ENCODE measurements at regions not wholly inside any gene's neighbourhood (a gene's known extent, or its start where the extent isn't known, plus 50 kb on each side); places are given as distances from the start of the nearest gene placed in this dataset.

DNA sequence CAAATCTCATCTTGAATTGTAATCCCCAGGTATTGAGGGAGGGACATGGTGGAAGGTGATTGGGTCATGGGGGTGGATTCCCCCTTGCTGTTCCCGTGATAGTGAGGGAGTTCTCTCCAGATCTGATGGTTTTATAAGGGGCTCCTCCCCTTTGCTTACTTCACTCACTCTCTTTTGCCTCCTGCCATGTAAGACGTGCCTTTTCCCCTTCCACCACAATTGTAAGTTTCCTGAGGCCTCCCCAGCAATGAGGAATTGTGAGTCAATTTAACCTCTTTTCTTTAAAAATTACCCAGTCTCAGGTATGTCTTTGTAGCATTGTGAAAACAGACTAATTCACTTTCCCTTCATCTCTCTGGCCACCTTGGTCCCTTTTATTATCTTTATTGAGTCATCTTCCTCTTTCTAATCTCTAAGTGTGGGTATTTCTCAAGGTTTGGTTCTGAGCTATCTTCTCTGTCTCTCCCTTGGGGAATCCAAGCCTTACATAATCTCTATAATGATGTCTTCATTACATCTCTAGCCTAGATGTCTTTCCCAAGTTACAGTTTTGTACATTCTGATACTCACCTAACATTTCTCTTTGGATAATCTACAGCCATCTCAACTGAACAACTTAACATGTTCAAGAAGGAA is 99.1 kb upstream of the JCAD start:
- no peak overlapping the region for H3K27ac ChIP-seq (ENCODE audit: low read depth in 1 of 2, low read length in 2 of 2)
- H3K9me3 ChIP-seq (replicated peaks in 1 of 2; ENCODE audit: control insufficient read depth in 1 of 2, insufficient read depth in 1 of 2, low read length in 2 of 2): peaks cover 0 to 14% of the 10 kb centered on the region in 2 donors
- no peaks in the 10 kb centered on the region for H4K20me1 ChIP-seq (ENCODE audit: insufficient read depth, low read length)
- no peak overlapping the region for H3K9ac ChIP-seq (ENCODE audit: insufficient read depth, low read length, poor library complexity, severe bottlenecking)
- H3K4me2 ChIP-seq (replicated peaks; ENCODE audit: extremely low read depth, low read length, poor library complexity, severe bottlenecking): no peak overlapping the region
- intact Hi-C loops (cut with micrococcal nuclease): no loop called here
- H3K36me3 Mint-ChIP-seq: no peaks in the 10 kb centered on the region
- no peaks in the 10 kb centered on the region for H3K36me3 ChIP-seq (replicated peaks in 1 of 2; ENCODE audit: control insufficient read depth in 1 of 2, insufficient read depth in 2 of 2, low read length in 2 of 2)
- no peaks in the 10 kb centered on the region for H3K79me2 ChIP-seq (ENCODE audit: insufficient read depth, low read length)
- no peak overlapping the region for H3K4me3 Mint-ChIP-seq
- peaks cover 5% of the 10 kb centered on the region for H3K4me1 Mint-ChIP-seq
- H3K27me3 Mint-ChIP-seq (ENCODE audit: low read depth in 3 of 3): peaks cover 4 to 6% (median 5%) of the 10 kb centered on the region in 3 donors
- DNase-seq: no peak
- no CpG with 5 or more reads among the region's 2 CpGs for WGBS (ENCODE audit: insufficient coverage)
- H2AFZ ChIP-seq (ENCODE audit: insufficient read depth, low read depth, low read length, poor library complexity, severe bottlenecking): no peak overlapping the region
- peaks cover 8 to 21% (median 9%) of the 10 kb centered on the region in 7 donors for H3K9me3 Mint-ChIP-seq
- TF ChIP-seq, protein P1, sequence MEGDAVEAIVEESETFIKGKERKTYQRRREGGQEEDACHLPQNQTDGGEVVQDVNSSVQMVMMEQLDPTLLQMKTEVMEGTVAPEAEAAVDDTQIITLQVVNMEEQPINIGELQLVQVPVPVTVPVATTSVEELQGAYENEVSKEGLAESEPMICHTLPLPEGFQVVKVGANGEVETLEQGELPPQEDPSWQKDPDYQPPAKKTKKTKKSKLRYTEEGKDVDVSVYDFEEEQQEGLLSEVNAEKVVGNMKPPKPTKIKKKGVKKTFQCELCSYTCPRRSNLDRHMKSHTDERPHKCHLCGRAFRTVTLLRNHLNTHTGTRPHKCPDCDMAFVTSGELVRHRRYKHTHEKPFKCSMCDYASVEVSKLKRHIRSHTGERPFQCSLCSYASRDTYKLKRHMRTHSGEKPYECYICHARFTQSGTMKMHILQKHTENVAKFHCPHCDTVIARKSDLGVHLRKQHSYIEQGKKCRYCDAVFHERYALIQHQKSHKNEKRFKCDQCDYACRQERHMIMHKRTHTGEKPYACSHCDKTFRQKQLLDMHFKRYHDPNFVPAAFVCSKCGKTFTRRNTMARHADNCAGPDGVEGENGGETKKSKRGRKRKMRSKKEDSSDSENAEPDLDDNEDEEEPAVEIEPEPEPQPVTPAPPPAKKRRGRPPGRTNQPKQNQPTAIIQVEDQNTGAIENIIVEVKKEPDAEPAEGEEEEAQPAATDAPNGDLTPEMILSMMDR (IDR thresholded peaks at IDR 0.05): no peak
- no peaks in the 10 kb centered on the region for H3K4me1 ChIP-seq (ENCODE audit: control insufficient read depth in 1 of 2, insufficient read depth in 2 of 2, low read length in 2 of 2)
- no peak overlapping the region for H3K4me3 ChIP-seq (replicated peaks in 1 of 3; ENCODE audit: low read depth in 2 of 3, low read length in 3 of 3)
- no peak overlapping the region for H3K27ac Mint-ChIP-seq
- no peaks in the 10 kb centered on the region for H3K27me3 ChIP-seq (ENCODE audit: control insufficient read depth in 2 of 2, insufficient read depth in 2 of 2, low read length in 2 of 2)

DNA sequence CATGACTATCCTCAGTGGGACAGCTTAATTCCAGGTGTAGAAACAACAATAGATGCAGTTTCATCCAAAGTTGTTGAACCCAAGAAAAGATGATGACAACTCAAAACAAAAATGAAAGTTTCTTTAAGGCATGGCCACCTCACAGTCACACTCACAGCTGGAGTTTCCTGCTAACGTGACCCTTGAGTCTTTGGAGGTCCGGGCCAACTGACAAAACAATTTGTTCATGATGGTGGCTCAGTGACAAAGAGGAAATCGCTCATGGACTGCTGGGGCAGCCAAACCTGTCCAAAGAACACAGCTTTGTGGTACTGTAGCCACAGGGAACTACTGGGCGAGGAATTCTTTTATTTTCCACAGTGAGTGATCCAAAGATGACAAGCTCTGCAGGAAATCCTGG is 96.0 kb upstream of the JCAD start:
- Mint-ChIP-seq H3K4me3 (no peak overlapping the region), H3K27ac (no peak overlapping the region), H3K36me3 (no peaks in the 10 kb centered on the region), H3K27me3 (ENCODE audit: low read depth in 3 of 3) (peaks cover 0 to 4% (median 2%) of the 10 kb centered on the region in 3 donors), H3K4me1 (peaks cover 3% of the 10 kb centered on the region), H3K9me3 (peaks cover 7 to 17% (median 10%) of the 10 kb centered on the region in 7 donors)
- 62% methylated on average over 4 of the region's 4 CpGs for WGBS (ENCODE audit: insufficient coverage)
- no peaks in the 10 kb centered on the region for H3K27me3 ChIP-seq (ENCODE audit: control insufficient read depth in 2 of 2, insufficient read depth in 2 of 2, low read length in 2 of 2)
- no peaks in the 10 kb centered on the region for H3K79me2 ChIP-seq (ENCODE audit: insufficient read depth, low read length)
- H3K9me3 ChIP-seq (replicated peaks in 1 of 2; ENCODE audit: control insufficient read depth in 1 of 2, insufficient read depth in 1 of 2, low read length in 2 of 2): peaks cover 0 to 14% of the 10 kb centered on the region in 2 donors
- H3K4me1 ChIP-seq (ENCODE audit: control insufficient read depth in 1 of 2, insufficient read depth in 2 of 2, low read length in 2 of 2): no peaks in the 10 kb centered on the region
- DNase-seq: no peak
- H3K27ac ChIP-seq (ENCODE audit: low read depth in 1 of 2, low read length in 2 of 2): no peak overlapping the region
- no peak overlapping the region for H3K4me3 ChIP-seq (replicated peaks in 1 of 3; ENCODE audit: low read depth in 2 of 3, low read length in 3 of 3)
- TF ChIP-seq, protein P1 (IDR thresholded peaks at IDR 0.05): no peak
- intact Hi-C loops (cut with micrococcal nuclease): no loop called here
- H3K4me2 ChIP-seq (replicated peaks; ENCODE audit: extremely low read depth, low read length, poor library complexity, severe bottlenecking): no peak overlapping the region
- no peaks in the 10 kb centered on the region for H3K36me3 ChIP-seq (replicated peaks in 1 of 2; ENCODE audit: control insufficient read depth in 1 of 2, insufficient read depth in 2 of 2, low read length in 2 of 2)
- H4K20me1 ChIP-seq (ENCODE audit: insufficient read depth, low read length): no peaks in the 10 kb centered on the region
- H3K9ac ChIP-seq (ENCODE audit: insufficient read depth, low read length, poor library complexity, severe bottlenecking): no peak overlapping the region
- H2AFZ ChIP-seq (ENCODE audit: insufficient read depth, low read depth, low read length, poor library complexity, severe bottlenecking): no peak overlapping the region
